ENCODE measurements at regions not wholly inside any gene's neighbourhood (a gene's known extent, or its start where the extent isn't known, plus 50 kb on each side); places are given as distances from the start of the nearest gene placed in this dataset.
"Not testable (repeated sequence)": the region's sequence is repeated elsewhere in the genome, so short reads cannot be mapped to it uniquely, and the experiment has no call there.

GRCh38 chr14:106248321-106249192, 722.2 kb downstream of the TMEM121 start:
- H3K4me3 Mint-ChIP-seq: no peak overlapping the region
- H3K9me3 Mint-ChIP-seq: peaks cover 73% of the 10 kb centered on the region
- no peaks in the 10 kb centered on the region; the same call in 1 of the 2 replicates for H3K27me3 Mint-ChIP-seq (ENCODE audit: insufficient read depth)

GRCh38 chr14:106253995-106254394, 727.6 kb downstream of the TMEM121 start:
- not testable (repeated sequence) for H3K4me3 Mint-ChIP-seq; H3K27ac Mint-ChIP-seq; H3K4me1 Mint-ChIP-seq (ENCODE audit: low read depth); H3K36me3 Mint-ChIP-seq (ENCODE audit: low read depth); DNase-seq; H3K27me3 Mint-ChIP-seq (ENCODE audit: insufficient read depth)
- peaks cover 35% of the 10 kb centered on the region for H3K9me3 Mint-ChIP-seq

More at GRCh38 chr14:106248321-106249192, 722.2 kb downstream of the TMEM121 start:
- no peak for TF ChIP-seq CTCF (IDR thresholded peaks at IDR 0.05)
- DNase-seq: no peak
- Mint-ChIP-seq H3K27ac (no peak overlapping the region), H3K36me3 (ENCODE audit: low read depth) (no peaks in the 10 kb centered on the region), H3K4me1 (ENCODE audit: low read depth) (no peaks in the 10 kb centered on the region)

- peak; percentile 60; the same call in 1 of the 2 replicates for TF ChIP-seq CTCF (IDR thresholded peaks at IDR 0.05)
- H3K27me3 Mint-ChIP-seq (ENCODE audit: insufficient read depth); H3K36me3 Mint-ChIP-seq (ENCODE audit: low read depth); H3K4me3 Mint-ChIP-seq; H3K27ac Mint-ChIP-seq; H3K4me1 Mint-ChIP-seq (ENCODE audit: low read depth); DNase-seq: not testable (repeated sequence)
- peaks cover 35% of the 10 kb centered on the region for H3K9me3 Mint-ChIP-seq
Measured at GRCh38 chr14:106257569-106257994, 731.2 kb downstream of the TMEM121 start.

- Mint-ChIP-seq H3K4me1 (ENCODE audit: low read depth) (no peaks in the 10 kb centered on the region), H3K9me3 (peaks cover 52% of the 10 kb centered on the region), H3K27me3 (ENCODE audit: insufficient read depth) (no peaks in the 10 kb centered on the region), H3K27ac (no peak overlapping the region), H3K4me3 (no peak overlapping the region), H3K36me3 (ENCODE audit: low read depth) (no peaks in the 10 kb centered on the region)
- TF ChIP-seq CTCF (IDR thresholded peaks at IDR 0.05): no peak
- no peak for DNase-seq
Measured at GRCh38 chr14:106268013-106268727, 741.8 kb downstream of the TMEM121 start.

- Mint-ChIP-seq H3K9me3 (peaks cover 50% of the 10 kb centered on the region), H3K36me3 (ENCODE audit: low read depth) (no peaks in the 10 kb centered on the region), H3K4me1 (ENCODE audit: low read depth) (no peaks in the 10 kb centered on the region), H3K4me3 (no peak overlapping the region), H3K27ac (no peak overlapping the region), H3K27me3 (ENCODE audit: insufficient read depth) (no peaks in the 10 kb centered on the region)
- DNase-seq: no peak
- no peak for TF ChIP-seq CTCF (IDR thresholded peaks at IDR 0.05)
Measured at GRCh38 chr14:106269029-106269428, 742.6 kb downstream of the TMEM121 start.
